ENCODE measurements at regions not wholly inside any gene's neighbourhood (a gene's known extent, or its start where the extent isn't known, plus 50 kb on each side); places are given as distances from the start of the nearest gene placed in this dataset.
"Not testable (repeated sequence)": the region's sequence is repeated elsewhere in the genome, so short reads cannot be mapped to it uniquely, and the experiment has no call there.

- DNase-seq (ENCODE audit: low read depth): no peak
Observed at GRCh38 chr2:9708683-9709538, 78.1 kb upstream of the YWHAQ start.

DNA sequence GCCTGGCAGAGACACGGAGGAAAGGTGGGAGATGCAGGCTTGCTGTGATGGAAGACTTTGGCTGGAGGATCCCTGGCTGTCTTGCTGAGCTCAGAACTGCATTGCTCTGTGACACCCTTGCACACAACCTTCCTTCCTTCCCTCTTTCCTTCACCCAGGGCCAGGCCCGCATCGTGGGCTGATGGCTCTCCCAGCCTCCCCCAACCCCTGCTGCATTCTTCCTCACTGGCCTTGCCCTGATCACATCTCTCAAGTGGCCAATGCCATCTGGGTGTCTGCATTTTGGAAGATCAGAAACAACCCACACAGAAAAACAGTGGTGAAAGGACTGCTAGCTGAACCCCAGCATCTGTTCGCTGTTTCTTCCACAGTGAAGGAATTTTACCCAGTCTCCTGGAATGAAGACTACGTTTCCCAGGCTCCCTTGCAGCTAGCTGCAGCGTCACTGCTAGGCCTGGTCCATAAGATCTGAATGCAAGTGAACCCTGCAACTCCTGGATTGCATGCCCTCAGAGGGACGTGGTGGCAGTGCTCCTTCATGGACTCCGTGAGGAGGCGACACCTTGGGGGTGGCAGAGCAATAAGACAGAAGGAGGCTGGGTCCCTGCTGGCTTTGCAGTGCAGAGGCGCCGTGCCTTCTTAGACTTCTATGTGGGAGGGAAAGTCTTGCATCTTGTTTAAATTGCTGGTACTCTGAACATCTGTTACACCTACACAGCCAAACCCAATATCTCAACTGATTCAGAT, 78.9 kb upstream of the YWHAQ start:
- no peak for DNase-seq (ENCODE audit: low read depth)

GRCh38 chr2:9710311-9710710, 79.5 kb upstream of the YWHAQ start:
- DNase-seq (ENCODE audit: low read depth): no peak

GRCh38 chr2:9712263-9712662, 81.5 kb upstream of the YWHAQ start:
- DNase-seq (ENCODE audit: low read depth): no peak

DNA sequence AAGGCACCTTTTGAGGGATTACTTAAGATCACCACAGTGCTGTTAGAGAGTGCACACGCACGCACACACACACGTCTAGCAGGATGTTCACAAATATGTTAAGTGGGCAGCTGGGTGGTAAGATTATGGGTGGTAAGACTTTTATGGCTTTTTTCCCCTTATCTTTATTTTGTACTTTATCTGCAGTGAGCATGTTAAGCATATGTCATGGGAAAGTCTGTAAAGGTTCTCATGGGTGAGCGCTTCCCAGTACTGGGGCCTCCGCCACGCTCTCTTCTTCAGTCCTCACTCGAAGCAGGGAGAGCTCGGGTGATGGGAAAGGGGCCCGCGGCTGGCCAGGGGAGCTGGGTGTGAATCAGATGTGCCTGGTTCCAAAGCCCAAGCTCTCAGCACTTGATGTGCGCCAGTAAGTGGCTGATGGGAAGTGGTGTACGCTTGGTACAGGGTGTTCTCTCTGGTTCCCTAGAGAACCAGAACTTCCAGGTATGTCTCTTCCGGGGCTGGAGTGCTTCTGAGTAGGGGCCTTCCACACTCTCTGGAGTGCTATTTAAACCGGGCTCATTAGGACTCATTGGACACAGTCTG, 83.9 kb upstream of the YWHAQ start:
- no peak for DNase-seq (ENCODE audit: low read depth)

GRCh38 chr2:9715238-9715637, 84.4 kb upstream of the YWHAQ start:
- no peak for DNase-seq (ENCODE audit: low read depth)

DNA sequence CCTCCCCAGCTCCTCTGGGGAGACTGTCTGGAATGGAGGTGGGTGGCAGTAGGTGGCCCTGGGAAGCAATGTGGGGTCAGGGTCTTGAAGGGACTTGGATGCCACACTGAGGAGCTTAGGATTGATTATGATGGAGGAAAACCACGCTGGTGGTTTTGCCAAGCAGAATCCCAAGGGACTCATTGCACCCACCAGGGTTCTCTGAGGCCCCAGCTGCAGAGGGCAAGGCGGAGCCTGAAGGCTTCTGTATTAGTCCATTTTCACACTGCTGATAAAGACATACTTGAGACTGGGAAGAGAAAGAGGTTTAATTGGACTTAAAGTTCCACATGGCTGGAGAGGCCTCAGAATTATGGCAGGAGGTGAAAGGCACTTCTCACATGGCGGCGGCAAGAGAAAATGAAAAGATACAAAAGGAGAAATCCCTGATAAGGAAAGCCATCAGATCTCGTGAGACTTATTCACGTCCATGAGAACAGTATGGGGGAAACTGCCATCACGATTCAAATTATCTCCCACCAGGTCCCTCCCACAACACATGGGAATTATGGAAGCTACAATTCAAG, 87.2 kb upstream of the YWHAQ start:
- no peak for DNase-seq (ENCODE audit: low read depth)

DNA sequence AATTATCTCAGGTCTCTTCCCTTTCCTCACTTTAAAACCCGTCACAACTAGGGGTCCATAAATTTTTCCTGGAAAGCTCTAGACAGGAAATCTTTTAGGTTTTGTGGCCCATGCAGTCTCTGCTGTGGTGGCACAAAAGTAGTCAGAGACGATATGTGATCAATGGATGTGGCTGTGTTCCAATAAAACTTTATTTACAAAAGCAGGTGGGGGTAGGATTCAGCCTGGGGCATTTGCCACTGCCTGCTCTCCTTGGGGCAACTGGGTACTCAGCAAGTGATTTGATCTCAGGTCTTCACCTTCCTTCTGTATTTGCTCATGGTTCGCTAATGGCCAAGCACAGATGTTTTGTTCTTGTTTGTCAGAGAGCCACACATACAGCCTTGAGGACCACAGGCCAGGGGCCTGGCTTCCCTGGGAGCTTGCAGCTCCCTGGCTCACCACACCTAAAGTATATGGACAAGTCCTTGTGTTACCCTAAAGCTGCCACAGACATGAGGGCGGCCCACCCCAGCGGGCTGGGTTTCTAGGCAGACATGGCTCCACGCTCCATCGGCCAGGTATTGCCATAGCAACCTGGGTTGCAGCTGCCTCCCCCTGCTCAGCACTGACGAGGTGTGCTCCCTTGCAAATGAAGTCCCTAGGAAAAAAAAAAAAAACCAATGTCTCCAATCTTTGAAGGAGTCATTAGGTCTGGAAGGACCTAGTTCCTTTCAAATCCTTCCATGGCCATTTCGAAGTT, 89.7 kb upstream of the YWHAQ start:
- DNase-seq (ENCODE audit: low read depth): no peak

GRCh38 chr2:9721344-9721743, 90.5 kb upstream of the YWHAQ start:
- DNase-seq (ENCODE audit: low read depth): no peak

- DNase-seq (ENCODE audit: low read depth): no peak
Observed at GRCh38 chr2:9722451-9722850, 91.7 kb upstream of the YWHAQ start.

GRCh38 chr2:9724565-9724964, 93.8 kb upstream of the YWHAQ start:
- no peak for DNase-seq (ENCODE audit: low read depth)

- no peak for DNase-seq (ENCODE audit: low read depth)
Observed at GRCh38 chr2:9725106-9725505, 94.3 kb upstream of the YWHAQ start.

DNA sequence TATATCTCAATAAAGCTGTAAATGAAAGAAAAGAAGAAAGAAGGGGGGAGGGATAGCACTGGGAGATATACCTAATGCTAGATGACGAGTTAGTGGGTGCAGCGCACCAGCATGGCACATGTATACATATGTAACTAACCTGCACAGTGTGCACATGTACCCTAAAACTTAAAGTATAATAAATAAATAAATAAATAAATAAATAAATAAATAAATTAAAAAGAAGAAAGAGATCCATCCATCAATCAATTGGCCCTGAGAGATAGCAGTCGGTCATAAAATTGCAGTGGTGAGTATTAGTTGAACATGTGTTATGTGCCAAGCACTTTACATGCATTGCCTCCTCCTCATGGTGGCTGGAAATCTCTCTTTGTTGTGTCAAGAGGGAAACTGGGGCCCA, 95.2 kb upstream of the YWHAQ start:
- not testable (repeated sequence) for DNase-seq (ENCODE audit: low read depth)

GRCh38 chr2:9730523-9730922, 99.7 kb upstream of the YWHAQ start:
- not testable (repeated sequence) for DNase-seq (ENCODE audit: low read depth)

DNA sequence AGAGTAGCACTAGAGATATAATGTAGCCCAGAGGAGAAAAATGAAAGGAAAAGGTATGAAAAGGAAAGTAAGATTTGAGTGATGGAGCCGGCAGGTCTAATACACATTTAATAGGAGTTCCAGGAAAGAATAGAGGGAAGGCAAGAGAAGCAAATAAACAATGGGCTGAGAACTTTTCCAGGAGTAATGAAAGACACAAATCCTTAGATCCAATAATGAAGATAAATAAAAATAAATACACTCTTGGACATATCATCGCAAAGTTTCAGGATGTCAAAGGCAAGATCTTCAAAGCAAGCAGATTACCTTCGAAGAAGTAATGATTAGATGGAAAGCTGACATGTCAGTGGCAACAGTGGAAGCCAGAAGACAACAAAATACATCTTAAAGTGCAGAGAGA, 102.0 kb upstream of the YWHAQ start:
- DNase-seq (ENCODE audit: low read depth): no peak

DNA sequence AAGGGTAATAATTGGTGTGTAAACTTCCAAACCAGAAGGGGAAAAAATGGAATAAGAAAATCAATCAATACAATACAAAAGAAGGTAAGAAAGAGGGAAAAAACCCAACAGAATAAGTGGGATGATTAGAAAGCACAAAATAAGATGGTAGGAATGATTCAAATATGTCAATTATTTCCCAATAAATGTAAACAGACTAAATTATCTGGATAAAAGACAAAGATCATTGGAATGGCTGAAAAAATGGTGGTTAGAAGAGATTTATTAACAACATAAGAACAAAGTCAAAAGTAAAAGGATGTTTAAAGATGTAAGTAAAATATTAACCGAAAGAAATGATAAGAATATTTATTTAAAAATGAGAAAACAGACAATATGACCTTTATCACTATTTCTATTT, 103.5 kb upstream of the YWHAQ start:
- no peak for DNase-seq (ENCODE audit: low read depth)

- DNase-seq (ENCODE audit: low read depth): no peak
Observed at GRCh38 chr2:9735335-9735734, 104.5 kb upstream of the YWHAQ start.

GRCh38 chr2:9736021-9736420, 105.2 kb upstream of the YWHAQ start:
- no peak for DNase-seq (ENCODE audit: low read depth)

DNA sequence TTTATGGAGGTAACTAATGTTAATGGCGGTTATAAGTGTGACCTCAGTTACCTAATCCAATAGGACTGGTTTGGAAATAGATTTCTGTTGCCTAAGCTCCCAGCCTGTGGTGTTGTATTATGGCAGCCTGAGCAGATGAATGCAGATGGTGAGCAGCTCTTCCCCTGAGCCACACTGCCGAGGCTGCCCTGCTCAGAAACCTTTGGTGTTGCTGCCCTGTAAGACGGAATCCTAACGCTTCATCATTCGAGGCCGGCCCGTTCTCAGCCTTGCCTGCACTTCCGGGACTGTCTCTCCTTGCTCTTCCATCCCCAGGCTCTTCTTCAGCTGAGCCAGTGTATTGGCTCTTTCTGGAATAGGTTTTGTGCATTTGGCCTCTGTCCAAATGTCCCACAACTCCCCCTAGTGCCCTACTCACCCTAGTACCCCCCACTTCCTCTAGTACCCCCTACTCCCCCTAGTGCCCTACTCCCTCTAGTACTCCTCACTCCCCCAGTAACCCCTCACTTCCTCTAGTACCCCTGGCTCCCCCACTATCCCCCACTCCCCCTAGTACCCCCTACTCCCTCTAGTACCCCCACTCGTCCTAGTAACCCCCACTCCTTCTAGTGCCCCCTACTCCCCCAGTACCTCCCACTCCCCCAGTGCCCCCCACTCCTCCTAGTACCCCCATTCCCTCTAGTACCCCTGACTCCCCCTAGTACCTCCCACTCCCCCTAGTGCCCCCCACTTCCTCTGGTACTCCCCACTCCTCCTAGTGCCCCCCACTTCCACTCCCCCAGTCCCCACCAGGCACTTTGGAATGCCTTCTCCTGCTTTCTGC, 106.0 kb upstream of the TAF1B start:
- DNase-seq (ENCODE audit: low read depth): no peak

DNA sequence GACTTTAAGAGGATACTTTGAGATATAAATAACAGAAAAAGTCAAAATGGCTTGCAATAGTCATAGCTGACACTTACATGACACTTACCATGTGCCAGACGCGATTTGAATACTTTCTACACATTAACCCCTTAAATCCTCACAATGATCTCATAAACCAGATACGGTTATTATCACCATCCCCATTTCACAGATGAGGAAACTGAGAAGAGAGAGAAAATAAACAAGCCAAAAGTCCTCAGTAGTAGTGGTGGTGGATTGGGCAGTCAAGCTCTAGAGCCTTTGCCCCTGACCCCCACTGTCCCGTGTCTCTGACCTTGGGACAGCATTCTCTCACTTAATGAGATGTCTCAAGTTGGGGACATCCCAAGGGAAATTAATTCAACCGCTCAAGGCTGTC, 105.2 kb upstream of the TAF1B start:
- DNase-seq (ENCODE audit: low read depth): no peak
